Neural crest cell (in vitro differentiated cells): ENCODE measurements at regions not wholly inside any gene's neighbourhood (a gene's known extent, or its start where the extent isn't known, plus 50 kb on each side); places are given as distances from the start of the nearest gene placed in this dataset.

Experiments used
- DNase-seq: peaks from one replicate; pipeline ENCODE4 v3.0.0; 2021; ENCODE audit warnings: low read depth, mixed read lengths, low spot score
- H3K27ac Mint-ChIP-seq: one replicate; pipeline ENCODE4 v1.8.0; 2021; ENCODE audit warnings: mild to moderate bottlenecking, mixed read lengths; ENCODE audit not compliant: unreplicated experiment
- H3K27me3 Mint-ChIP-seq: 2 replicates; pipeline ENCODE4 v1.8.0; 2021; ENCODE audit warnings: low read depth, mild to moderate bottlenecking, mixed read lengths
- H3K36me3 Mint-ChIP-seq: 2 replicates; pipeline ENCODE4 v1.8.0; 2021; ENCODE audit warnings: low read depth, mild to moderate bottlenecking, mixed read lengths
- H3K4me1 Mint-ChIP-seq: 2 replicates; pipeline ENCODE4 v1.8.0; 2021; ENCODE audit warnings: mixed read lengths
- H3K4me3 Mint-ChIP-seq: one replicate; pipeline ENCODE4 v1.8.0; 2021; ENCODE audit warnings: mild to moderate bottlenecking, mixed read lengths
- H3K9me3 Mint-ChIP-seq: 2 replicates; pipeline ENCODE4 v1.8.0; 2021; ENCODE audit warnings: mixed read lengths
- TF ChIP-seq, protein P1 (sequence below): fragments of 200-600 bp; sonication (generic); conservative IDR thresholded peaks from 2 replicates; pipeline ENCODE4 v1.5.0; 2021; ENCODE audit warnings: antibody characterized with exemption, mild to moderate bottlenecking

GRCh38 chr9:113794721-113795120 lies 81.4 kb upstream of the ZNF618 start:
- no peaks in the 10 kb centered on the region for H3K4me1 Mint-ChIP-seq
- H3K27me3 Mint-ChIP-seq, result peaks cover 4% of the 10 kb centered on the region
- H3K9me3 Mint-ChIP-seq, result peaks cover 4% of the 10 kb centered on the region
- H3K36me3 Mint-ChIP-seq, result no peaks in the 10 kb centered on the region
- TF ChIP-seq, protein P1, sequence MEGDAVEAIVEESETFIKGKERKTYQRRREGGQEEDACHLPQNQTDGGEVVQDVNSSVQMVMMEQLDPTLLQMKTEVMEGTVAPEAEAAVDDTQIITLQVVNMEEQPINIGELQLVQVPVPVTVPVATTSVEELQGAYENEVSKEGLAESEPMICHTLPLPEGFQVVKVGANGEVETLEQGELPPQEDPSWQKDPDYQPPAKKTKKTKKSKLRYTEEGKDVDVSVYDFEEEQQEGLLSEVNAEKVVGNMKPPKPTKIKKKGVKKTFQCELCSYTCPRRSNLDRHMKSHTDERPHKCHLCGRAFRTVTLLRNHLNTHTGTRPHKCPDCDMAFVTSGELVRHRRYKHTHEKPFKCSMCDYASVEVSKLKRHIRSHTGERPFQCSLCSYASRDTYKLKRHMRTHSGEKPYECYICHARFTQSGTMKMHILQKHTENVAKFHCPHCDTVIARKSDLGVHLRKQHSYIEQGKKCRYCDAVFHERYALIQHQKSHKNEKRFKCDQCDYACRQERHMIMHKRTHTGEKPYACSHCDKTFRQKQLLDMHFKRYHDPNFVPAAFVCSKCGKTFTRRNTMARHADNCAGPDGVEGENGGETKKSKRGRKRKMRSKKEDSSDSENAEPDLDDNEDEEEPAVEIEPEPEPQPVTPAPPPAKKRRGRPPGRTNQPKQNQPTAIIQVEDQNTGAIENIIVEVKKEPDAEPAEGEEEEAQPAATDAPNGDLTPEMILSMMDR, result no peak
- H3K27ac Mint-ChIP-seq, result no peak overlapping the region
- H3K4me3 Mint-ChIP-seq, result no peak overlapping the region
- DNase-seq, result no peak

DNA sequence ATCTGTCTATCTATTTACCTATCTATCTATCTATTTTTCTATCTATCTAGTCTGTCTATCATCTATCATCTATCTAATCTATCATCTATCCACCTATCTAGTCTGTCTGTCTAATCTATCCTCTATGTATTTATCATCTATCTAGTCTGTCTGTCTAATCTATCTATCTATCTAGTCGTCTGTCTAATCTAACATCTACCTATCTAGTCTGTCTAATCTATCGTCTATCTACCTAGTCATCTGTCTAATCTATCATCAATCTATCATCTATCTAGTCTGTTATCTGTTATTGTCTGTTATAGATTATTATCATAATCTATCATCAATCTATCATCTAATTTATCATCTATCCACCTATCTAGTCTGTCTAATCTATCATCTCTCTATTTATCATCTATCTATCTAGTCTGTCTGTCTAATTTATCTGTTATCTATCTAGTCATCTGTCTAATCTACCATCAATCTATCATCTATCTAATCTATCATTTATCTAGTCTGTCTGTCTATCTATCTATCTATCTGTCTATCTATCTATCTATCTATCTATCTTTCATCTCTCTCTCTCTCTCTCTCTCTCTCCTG lies 80.2 kb upstream of the ZNF618 start:
- Mint-ChIP-seq H3K27me3 (peaks cover 4% of the 10 kb centered on the region), H3K4me1 (no peaks in the 10 kb centered on the region), H3K9me3 (peaks cover 3% of the 10 kb centered on the region), H3K27ac (no peak overlapping the region), H3K4me3 (no peak overlapping the region), H3K36me3 (no peaks in the 10 kb centered on the region)
- no peak for DNase-seq
- TF ChIP-seq, protein P1, result no peak

GRCh38 chr9:113796646-113797426 lies 79.3 kb upstream of the ZNF618 start:
- no peaks in the 10 kb centered on the region for H3K36me3 Mint-ChIP-seq
- peak overlapping the region; percentile 46 for H3K27ac Mint-ChIP-seq
- no peaks in the 10 kb centered on the region for H3K4me1 Mint-ChIP-seq
- TF ChIP-seq, protein P1, result no peak
- no peak overlapping the region for H3K4me3 Mint-ChIP-seq
- no peaks in the 10 kb centered on the region for H3K9me3 Mint-ChIP-seq
- H3K27me3 Mint-ChIP-seq, result peaks cover 4% of the 10 kb centered on the region
- no peak for DNase-seq

- no peaks in the 10 kb centered on the region for H3K36me3 Mint-ChIP-seq
- no peak for DNase-seq
Observed at GRCh38 chr9:113798062-113799030, 77.8 kb upstream of the ZNF618 start.

DNA sequence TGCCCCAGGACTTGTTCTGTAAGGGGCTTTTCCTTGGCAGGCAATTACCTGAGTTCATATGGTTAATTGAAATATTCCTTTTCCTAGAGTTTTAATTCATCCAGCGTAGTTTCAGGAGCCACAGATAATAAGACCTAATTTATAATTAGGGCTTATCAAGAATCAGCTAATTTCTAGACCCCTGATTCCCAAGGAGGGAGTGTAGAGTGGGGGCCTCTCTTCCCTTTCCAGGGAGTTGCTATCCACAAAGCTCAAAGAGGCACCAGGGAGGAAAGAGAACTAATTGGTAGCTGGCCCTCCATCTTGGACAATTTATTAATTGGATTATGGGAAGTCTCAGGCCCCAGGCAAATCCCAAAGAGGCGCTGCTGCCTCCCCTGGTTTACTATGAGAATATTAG lies 75.8 kb upstream of the ZNF618 start:
- H3K9me3 Mint-ChIP-seq, result no peaks in the 10 kb centered on the region
- no peak overlapping the region for H3K27ac Mint-ChIP-seq
- TF ChIP-seq, protein P1, result no peak
- H3K36me3 Mint-ChIP-seq, result no peaks in the 10 kb centered on the region
- no peak overlapping the region for H3K4me3 Mint-ChIP-seq
- H3K4me1 Mint-ChIP-seq, result no peaks in the 10 kb centered on the region
- H3K27me3 Mint-ChIP-seq, result peaks cover 4% of the 10 kb centered on the region
- DNase-seq, result no peak

More at GRCh38 chr9:113798062-113799030, 77.8 kb upstream of the ZNF618 start:
- Mint-ChIP-seq H3K4me1 (no peaks in the 10 kb centered on the region), H3K9me3 (no peaks in the 10 kb centered on the region), H3K27ac (no peak overlapping the region), H3K27me3 (peaks cover 4% of the 10 kb centered on the region), H3K4me3 (no peak overlapping the region)
- TF ChIP-seq, protein P1, result no peak
